ENCODE measurements at regions not wholly inside any gene's neighbourhood (a gene's known extent, or its start where the extent isn't known, plus 50 kb on each side); places are given as distances from the start of the nearest gene placed in this dataset.
A peak's percentile ranks its signal among the peaks of the same experiment; 100 is the strongest.

DNA sequence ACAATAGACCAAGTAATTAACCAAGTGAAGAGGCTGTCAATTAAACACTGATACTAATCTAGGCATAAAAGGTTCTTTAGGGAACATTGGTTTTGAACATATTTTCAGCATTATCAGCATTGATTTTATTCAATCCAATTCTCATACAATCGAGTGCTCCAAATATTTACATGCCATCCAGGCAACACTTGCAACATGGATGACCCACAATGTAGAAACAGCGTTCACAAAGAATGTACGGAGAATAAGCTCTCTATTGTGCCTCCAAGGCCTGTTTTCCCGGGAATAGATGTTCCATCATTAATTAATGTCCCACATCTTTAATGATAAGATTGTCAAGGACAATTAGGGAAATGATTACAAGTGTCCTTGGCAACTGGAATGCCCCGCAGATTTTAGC, 117.4 kb downstream of the RFX6 start:
- Histone ChIP-seq H4K8ac (ENCODE audit: low read depth, low read length) (no peak overlapping the region), H3K4me3 (ENCODE audit: low read depth, low read length) (no peak overlapping the region), H2BK5ac (ENCODE audit: low read depth, low read length, poor library complexity) (no peak overlapping the region), H2BK12ac (ENCODE audit: low read length) (no peak overlapping the region), H2BK120ac (ENCODE audit: insufficient read depth, low read length, poor library complexity) (no peak overlapping the region), H3K36me3 (ENCODE audit: control insufficient read depth in 1 of 2, insufficient read depth in 2 of 2, low read length in 2 of 2) (no peaks in the 10 kb centered on the region), H4K91ac (ENCODE audit: low read depth, low read length) (no peak overlapping the region), H3K18ac (ENCODE audit: low read length) (no peak overlapping the region), H3K79me2 (ENCODE audit: control insufficient read depth, insufficient read depth, low read length, poor library complexity) (no peaks in the 10 kb centered on the region), H4K12ac (ENCODE audit: low read depth, low read length) (no peak overlapping the region), H3K9ac (ENCODE audit: low read length) (no peak overlapping the region), H3K23ac (ENCODE audit: low read length) (no peak overlapping the region), H3K79me1 (ENCODE audit: low read length) (no peaks in the 10 kb centered on the region), H3K4ac (ENCODE audit: low read depth, low read length) (no peak overlapping the region), H3K27me3 (ENCODE audit: insufficient read depth, low read length) (no peaks in the 10 kb centered on the region), H3K14ac (ENCODE audit: low read length) (no peak overlapping the region), H3K27ac (ENCODE audit: low read depth, low read length) (no peak overlapping the region), H2AFZ (ENCODE audit: insufficient read depth, low read length, poor library complexity) (no peak overlapping the region), H3K9me3 (ENCODE audit: insufficient read depth, low read depth, low read length) (peaks cover 3% of the 10 kb centered on the region), H3K4me1 (ENCODE audit: control insufficient read depth in 1 of 2, insufficient read depth in 2 of 2, low read length in 2 of 2) (peaks cover 5 to 6% of the 10 kb centered on the region in 2 experiments), H2AK5ac (ENCODE audit: low read length) (no peak overlapping the region), H3K4me2 (ENCODE audit: low read length) (no peak overlapping the region)
- DNase-seq: no peak
- WGBS (ENCODE audit: extremely low coverage, insufficient coverage, insufficient read length): no CpG with 5 or more reads among the region's 5 CpGs

DNA sequence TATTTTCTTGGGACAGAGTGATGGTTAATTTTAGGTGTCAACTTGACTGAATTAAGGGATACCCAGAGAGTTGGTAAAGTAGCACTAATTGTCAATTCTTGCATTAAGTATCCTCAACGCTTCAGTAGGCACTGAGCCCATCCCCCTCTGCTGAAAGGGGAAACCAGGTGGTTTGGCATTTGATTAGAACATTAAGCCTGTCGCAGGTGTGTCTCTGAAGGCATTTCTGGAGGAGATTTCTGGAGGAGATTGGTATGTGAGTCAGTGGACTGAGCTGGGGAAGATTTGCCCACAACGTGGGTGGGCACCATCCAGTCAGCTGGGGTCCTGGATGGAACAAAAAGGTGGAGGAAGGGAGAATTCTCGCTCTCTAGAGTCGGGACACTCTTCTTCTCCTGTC, 119.8 kb downstream of the RFX6 start:
- no peak overlapping the region for H3K23ac ChIP-seq (ENCODE audit: low read length)
- H3K4me3 ChIP-seq (ENCODE audit: low read depth, low read length): peak overlapping the region; percentile 28
- no CpG with 5 or more reads among the region's 5 CpGs for WGBS (ENCODE audit: extremely low coverage, insufficient coverage, insufficient read length)
- H2BK5ac ChIP-seq (ENCODE audit: low read depth, low read length, poor library complexity): no peak overlapping the region
- no peak overlapping the region for H2AFZ ChIP-seq (ENCODE audit: insufficient read depth, low read length, poor library complexity)
- H3K79me2 ChIP-seq (ENCODE audit: control insufficient read depth, insufficient read depth, low read length, poor library complexity): no peaks in the 10 kb centered on the region
- no peaks in the 10 kb centered on the region for H3K79me1 ChIP-seq (ENCODE audit: low read length)
- no peaks in the 10 kb centered on the region for H3K27me3 ChIP-seq (ENCODE audit: insufficient read depth, low read length)
- no peak for DNase-seq
- H3K4me1 ChIP-seq (ENCODE audit: control insufficient read depth in 1 of 2, insufficient read depth in 2 of 2, low read length in 2 of 2): peaks cover 5 to 6% of the 10 kb centered on the region in 2 experiments
- H3K4ac ChIP-seq (ENCODE audit: low read depth, low read length): no peak overlapping the region
- H2AK5ac ChIP-seq (ENCODE audit: low read length): no peak overlapping the region
- H2BK12ac ChIP-seq (ENCODE audit: low read length): no peak overlapping the region
- no peak overlapping the region for H3K14ac ChIP-seq (ENCODE audit: low read length)
- no peak overlapping the region for H3K27ac ChIP-seq (ENCODE audit: low read depth, low read length)
- peaks cover 3% of the 10 kb centered on the region for H3K9me3 ChIP-seq (ENCODE audit: insufficient read depth, low read depth, low read length)
- H4K91ac ChIP-seq (ENCODE audit: low read depth, low read length): no peak overlapping the region
- no peak overlapping the region for H2BK120ac ChIP-seq (ENCODE audit: insufficient read depth, low read length, poor library complexity)
- no peak overlapping the region for H3K9ac ChIP-seq (ENCODE audit: low read length)
- H4K8ac ChIP-seq (ENCODE audit: low read depth, low read length): no peak overlapping the region
- H3K18ac ChIP-seq (ENCODE audit: low read length): no peak overlapping the region
- H4K12ac ChIP-seq (ENCODE audit: low read depth, low read length): no peak overlapping the region
- H3K36me3 ChIP-seq (ENCODE audit: control insufficient read depth in 1 of 2, insufficient read depth in 2 of 2, low read length in 2 of 2): no peaks in the 10 kb centered on the region
- no peak overlapping the region for H3K4me2 ChIP-seq (ENCODE audit: low read length)

DNA sequence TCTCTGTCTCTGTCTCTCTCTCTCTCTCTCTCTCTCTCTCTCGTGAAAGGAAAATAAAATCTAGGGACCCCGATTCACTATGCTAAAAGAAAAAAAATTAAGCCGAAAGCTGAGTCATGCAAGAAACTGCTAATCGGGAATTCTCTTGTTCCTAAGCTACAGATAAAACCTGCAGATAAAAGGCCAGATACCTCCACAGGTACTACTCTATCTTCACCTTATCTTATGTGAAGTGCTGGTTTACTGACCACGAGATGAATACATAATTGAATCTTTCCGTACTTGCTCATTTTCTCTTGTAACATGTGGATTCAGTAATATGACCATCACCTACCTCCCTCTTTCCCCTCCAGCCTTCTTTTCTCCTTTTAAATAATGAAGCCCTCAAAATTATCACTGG, 120.5 kb downstream of the RFX6 start:
- no peak overlapping the region for H3K4me3 ChIP-seq (ENCODE audit: low read depth, low read length)
- peaks cover 3% of the 10 kb centered on the region for H3K9me3 ChIP-seq (ENCODE audit: insufficient read depth, low read depth, low read length)
- no peak overlapping the region for H3K14ac ChIP-seq (ENCODE audit: low read length)
- H3K23ac ChIP-seq (ENCODE audit: low read length): no peak overlapping the region
- H3K27ac ChIP-seq (ENCODE audit: low read depth, low read length): no peak overlapping the region
- H3K4me2 ChIP-seq (ENCODE audit: low read length): no peak overlapping the region
- no peaks in the 10 kb centered on the region for H3K79me2 ChIP-seq (ENCODE audit: control insufficient read depth, insufficient read depth, low read length, poor library complexity)
- H4K91ac ChIP-seq (ENCODE audit: low read depth, low read length): no peak overlapping the region
- no peaks in the 10 kb centered on the region for H3K36me3 ChIP-seq (ENCODE audit: control insufficient read depth in 1 of 2, insufficient read depth in 2 of 2, low read length in 2 of 2)
- no peaks in the 10 kb centered on the region for H3K27me3 ChIP-seq (ENCODE audit: insufficient read depth, low read length)
- DNase-seq: peak; percentile 38 to 79
- peaks cover 5 to 6% of the 10 kb centered on the region in 2 experiments for H3K4me1 ChIP-seq (ENCODE audit: control insufficient read depth in 1 of 2, insufficient read depth in 2 of 2, low read length in 2 of 2)
- H3K4ac ChIP-seq (ENCODE audit: low read depth, low read length): no peak overlapping the region
- no peak overlapping the region for H2BK12ac ChIP-seq (ENCODE audit: low read length)
- no peak overlapping the region for H2BK5ac ChIP-seq (ENCODE audit: low read depth, low read length, poor library complexity)
- no CpG with 5 or more reads among the region's 6 CpGs for WGBS (ENCODE audit: extremely low coverage, insufficient coverage, insufficient read length)
- H2AFZ ChIP-seq (ENCODE audit: insufficient read depth, low read length, poor library complexity): no peak overlapping the region
- no peak overlapping the region for H3K9ac ChIP-seq (ENCODE audit: low read length)
- H4K8ac ChIP-seq (ENCODE audit: low read depth, low read length): no peak overlapping the region
- no peak overlapping the region for H3K18ac ChIP-seq (ENCODE audit: low read length)
- no peak overlapping the region for H2AK5ac ChIP-seq (ENCODE audit: low read length)
- no peak overlapping the region for H4K12ac ChIP-seq (ENCODE audit: low read depth, low read length)
- H2BK120ac ChIP-seq (ENCODE audit: insufficient read depth, low read length, poor library complexity): no peak overlapping the region
- H3K79me1 ChIP-seq (ENCODE audit: low read length): no peaks in the 10 kb centered on the region

DNA sequence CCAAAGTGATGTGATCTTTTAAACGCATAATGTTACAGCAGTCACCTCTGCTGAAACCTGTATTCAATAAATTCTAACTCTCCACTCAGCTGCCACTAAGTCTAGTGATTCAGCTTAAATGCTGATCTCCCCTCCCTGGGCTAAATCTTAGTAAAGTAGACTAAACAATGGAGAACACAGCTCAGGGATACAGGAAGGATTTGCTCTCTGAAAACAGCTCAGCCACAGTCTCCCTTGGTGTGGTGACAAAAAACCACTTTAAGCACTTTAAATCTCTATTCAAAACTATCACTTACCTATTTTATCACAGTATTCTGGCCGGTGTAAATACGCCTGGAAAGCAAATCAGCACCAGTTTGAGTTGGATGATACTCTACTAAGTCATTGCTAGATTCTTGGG, 130.6 kb downstream of the RFX6 start:
- no peaks in the 10 kb centered on the region for H3K9me3 ChIP-seq (ENCODE audit: insufficient read depth, low read depth, low read length)
- H3K4ac ChIP-seq (ENCODE audit: low read depth, low read length): no peak overlapping the region
- no peak overlapping the region for H3K9ac ChIP-seq (ENCODE audit: low read length)
- no peak overlapping the region for H2BK120ac ChIP-seq (ENCODE audit: insufficient read depth, low read length, poor library complexity)
- WGBS (ENCODE audit: extremely low coverage, insufficient coverage, insufficient read length): no CpG with 5 or more reads among the region's 3 CpGs
- no peak overlapping the region for H3K4me2 ChIP-seq (ENCODE audit: low read length)
- H3K36me3 ChIP-seq (ENCODE audit: control insufficient read depth in 1 of 2, insufficient read depth in 2 of 2, low read length in 2 of 2): no peaks in the 10 kb centered on the region
- H3K79me2 ChIP-seq (ENCODE audit: control insufficient read depth, insufficient read depth, low read length, poor library complexity): no peaks in the 10 kb centered on the region
- no peak overlapping the region for H4K8ac ChIP-seq (ENCODE audit: low read depth, low read length)
- H2BK12ac ChIP-seq (ENCODE audit: low read length): no peak overlapping the region
- H3K14ac ChIP-seq (ENCODE audit: low read length): no peak overlapping the region
- no peak overlapping the region for H3K23ac ChIP-seq (ENCODE audit: low read length)
- H3K4me3 ChIP-seq (ENCODE audit: low read depth, low read length): no peak overlapping the region
- H3K79me1 ChIP-seq (ENCODE audit: low read length): peaks cover 3% of the 10 kb centered on the region
- H3K27ac ChIP-seq (ENCODE audit: low read depth, low read length): no peak overlapping the region
- no peak overlapping the region for H2BK5ac ChIP-seq (ENCODE audit: low read depth, low read length, poor library complexity)
- H4K91ac ChIP-seq (ENCODE audit: low read depth, low read length): no peak overlapping the region
- H2AK5ac ChIP-seq (ENCODE audit: low read length): no peak overlapping the region
- peaks cover 0 to 2% of the 10 kb centered on the region in 2 experiments for H3K4me1 ChIP-seq (ENCODE audit: control insufficient read depth in 1 of 2, insufficient read depth in 2 of 2, low read length in 2 of 2)
- H2AFZ ChIP-seq (ENCODE audit: insufficient read depth, low read length, poor library complexity): no peak overlapping the region
- no peak for DNase-seq
- no peak overlapping the region for H4K12ac ChIP-seq (ENCODE audit: low read depth, low read length)
- H3K27me3 ChIP-seq (ENCODE audit: insufficient read depth, low read length): no peaks in the 10 kb centered on the region
- H3K18ac ChIP-seq (ENCODE audit: low read length): no peak overlapping the region

All from trophoblast cell (in vitro differentiated cells and primary cell).